ENCODE measurements at regions not wholly inside any gene's neighbourhood (a gene's known extent, or its start where the extent isn't known, plus 50 kb on each side); places are given as distances from the start of the nearest gene placed in this dataset.

DNA sequence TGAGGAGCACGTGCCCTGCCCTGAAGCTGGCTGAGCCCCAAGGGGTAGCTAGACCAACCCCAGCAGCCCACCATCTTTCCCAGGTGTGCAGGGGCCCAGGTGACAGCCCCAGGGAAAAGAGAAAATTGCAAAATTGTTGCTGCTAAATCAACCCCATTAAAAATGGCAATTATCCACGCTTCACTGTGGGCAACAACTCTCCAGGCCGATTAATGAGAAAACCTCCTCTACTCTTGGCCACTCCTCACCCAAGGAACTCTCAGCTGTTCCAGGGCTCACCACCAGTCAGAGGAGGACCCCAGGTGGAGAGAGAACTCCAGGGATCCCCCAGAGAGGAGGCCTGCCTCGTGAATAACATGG is 516.1 kb upstream of the MGMT start:
- Histone ChIP-seq H3K27me3 (ENCODE audit: control insufficient read depth in 3 of 3, insufficient read depth in 3 of 3, low read depth in 1 of 3, low read length in 3 of 3) (no peaks in the 10 kb centered on the region), H3K18ac (ENCODE audit: low read length) (peak overlapping the region; percentile 6), H4K91ac (ENCODE audit: low read depth, low read length, poor library complexity) (no peak overlapping the region), H3K23ac (ENCODE audit: low read depth, low read length, poor library complexity) (no peak overlapping the region), H3K36me3 (replicated peaks in 1 of 2; ENCODE audit: control insufficient read depth in 2 of 2, insufficient read depth in 2 of 2, low read length in 2 of 2) (no peaks in the 10 kb centered on the region), H3K4me1 (ENCODE audit: control insufficient read depth in 2 of 2, insufficient read depth in 1 of 2, low read depth in 1 of 2, low read length in 2 of 2) (peaks cover 0 to 2% of the 10 kb centered on the region in 2 donors), H2BK120ac (ENCODE audit: low read depth, low read length) (no peak overlapping the region), H2AK5ac (ENCODE audit: low read depth, low read length) (no peak overlapping the region), H2BK5ac (ENCODE audit: low read length) (no peak overlapping the region), H3K9me3 (replicated peaks in 1 of 2; ENCODE audit: control insufficient read depth in 2 of 2, insufficient read depth in 1 of 2, low read depth in 1 of 2, low read length in 2 of 2) (no peaks in the 10 kb centered on the region), H3K9ac (ENCODE audit: low read depth, low read length, poor library complexity) (no peak overlapping the region), H3K79me1 (ENCODE audit: low read depth, low read length) (no peaks in the 10 kb centered on the region), H4K8ac (ENCODE audit: low read depth, low read length) (no peak overlapping the region), H3K4me3 (ENCODE audit: low read length in 2 of 2) (no peak overlapping the region), H3K4me2 (ENCODE audit: insufficient read depth, low read length, poor library complexity, severe bottlenecking) (no peak overlapping the region), H2BK15ac (ENCODE audit: low read length) (no peak overlapping the region), H3K27ac (replicated peaks; ENCODE audit: low read length) (no peak overlapping the region), H2AFZ (ENCODE audit: low read length) (no peak overlapping the region), H3K4ac (ENCODE audit: low read length) (no peak overlapping the region), H2BK12ac (ENCODE audit: low read length) (no peak overlapping the region), H3K14ac (ENCODE audit: low read length) (no peak overlapping the region)
- WGBS, 2 donors (ENCODE audit: extremely low coverage in 2 of 2, insufficient read length in 2 of 2, insufficient replicate concordance in 1 of 2): no CpG with 5 or more reads among the region's 4 CpGs
- DNase-seq (ENCODE audit: low spot score): no peak

- no peak overlapping the region for H3K4me2 ChIP-seq (ENCODE audit: insufficient read depth, low read length, poor library complexity, severe bottlenecking)
- no peak overlapping the region for H2BK5ac ChIP-seq (ENCODE audit: low read length)
- H3K27ac ChIP-seq (replicated peaks; ENCODE audit: low read length): no peak overlapping the region
- H2AFZ ChIP-seq (ENCODE audit: low read length): no peak overlapping the region
- no peak overlapping the region for H4K8ac ChIP-seq (ENCODE audit: low read depth, low read length)
- WGBS, 2 donors (ENCODE audit: extremely low coverage in 2 of 2, insufficient read length in 2 of 2, insufficient replicate concordance in 1 of 2): no CpG with 5 or more reads among the region's 8 CpGs
- H3K18ac ChIP-seq (ENCODE audit: low read length): no peak overlapping the region
- no peak overlapping the region for H2BK12ac ChIP-seq (ENCODE audit: low read length)
- H2BK15ac ChIP-seq (ENCODE audit: low read length): no peak overlapping the region
- no peak overlapping the region for H2BK120ac ChIP-seq (ENCODE audit: low read depth, low read length)
- no peak overlapping the region for H3K9ac ChIP-seq (ENCODE audit: low read depth, low read length, poor library complexity)
- no peaks in the 10 kb centered on the region for H3K27me3 ChIP-seq (ENCODE audit: control insufficient read depth in 3 of 3, insufficient read depth in 3 of 3, low read depth in 1 of 3, low read length in 3 of 3)
- no peak overlapping the region for H3K14ac ChIP-seq (ENCODE audit: low read length)
- H2AK5ac ChIP-seq (ENCODE audit: low read depth, low read length): no peak overlapping the region
- no peaks in the 10 kb centered on the region for H3K36me3 ChIP-seq (replicated peaks in 1 of 2; ENCODE audit: control insufficient read depth in 2 of 2, insufficient read depth in 2 of 2, low read length in 2 of 2)
- no peaks in the 10 kb centered on the region for H3K9me3 ChIP-seq (replicated peaks in 1 of 2; ENCODE audit: control insufficient read depth in 2 of 2, insufficient read depth in 1 of 2, low read depth in 1 of 2, low read length in 2 of 2)
- no peak overlapping the region for H3K23ac ChIP-seq (ENCODE audit: low read depth, low read length, poor library complexity)
- H3K4me1 ChIP-seq (ENCODE audit: control insufficient read depth in 2 of 2, insufficient read depth in 1 of 2, low read depth in 1 of 2, low read length in 2 of 2): peaks cover 0 to 2% of the 10 kb centered on the region in 2 donors
- no peaks in the 10 kb centered on the region for H3K79me1 ChIP-seq (ENCODE audit: low read depth, low read length)
- no peak overlapping the region for H3K4ac ChIP-seq (ENCODE audit: low read length)
- DNase-seq (ENCODE audit: low spot score): no peak
- no peak overlapping the region for H4K91ac ChIP-seq (ENCODE audit: low read depth, low read length, poor library complexity)
- H3K4me3 ChIP-seq (ENCODE audit: low read length in 2 of 2): no peak overlapping the region
Observed at GRCh38 chr10:128952856-128953255, 514.2 kb upstream of the MGMT start.

GRCh38 chr10:128956149-128956548 is 510.9 kb upstream of the MGMT start:
- no CpG with 5 or more reads among the region's 1 CpG for WGBS, 2 donors (ENCODE audit: extremely low coverage in 2 of 2, insufficient read length in 2 of 2, insufficient replicate concordance in 1 of 2)
- no peaks in the 10 kb centered on the region for H3K36me3 ChIP-seq (replicated peaks in 1 of 2; ENCODE audit: control insufficient read depth in 2 of 2, insufficient read depth in 2 of 2, low read length in 2 of 2)
- H2AK5ac ChIP-seq (ENCODE audit: low read depth, low read length): no peak overlapping the region
- no peak overlapping the region for H3K4ac ChIP-seq (ENCODE audit: low read length)
- no peaks in the 10 kb centered on the region for H3K27me3 ChIP-seq (ENCODE audit: control insufficient read depth in 3 of 3, insufficient read depth in 3 of 3, low read depth in 1 of 3, low read length in 3 of 3)
- DNase-seq (ENCODE audit: low spot score): no peak
- H3K23ac ChIP-seq (ENCODE audit: low read depth, low read length, poor library complexity): no peak overlapping the region
- H3K27ac ChIP-seq (replicated peaks; ENCODE audit: low read length): no peak overlapping the region
- no peaks in the 10 kb centered on the region for H3K79me1 ChIP-seq (ENCODE audit: low read depth, low read length)
- no peak overlapping the region for H2BK15ac ChIP-seq (ENCODE audit: low read length)
- H3K4me2 ChIP-seq (ENCODE audit: insufficient read depth, low read length, poor library complexity, severe bottlenecking): no peak overlapping the region
- H4K91ac ChIP-seq (ENCODE audit: low read depth, low read length, poor library complexity): no peak overlapping the region
- peaks cover 0 to 2% of the 10 kb centered on the region in 2 donors for H3K4me1 ChIP-seq (ENCODE audit: control insufficient read depth in 2 of 2, insufficient read depth in 1 of 2, low read depth in 1 of 2, low read length in 2 of 2)
- no peak overlapping the region for H2BK120ac ChIP-seq (ENCODE audit: low read depth, low read length)
- H3K9ac ChIP-seq (ENCODE audit: low read depth, low read length, poor library complexity): no peak overlapping the region
- no peak overlapping the region for H4K8ac ChIP-seq (ENCODE audit: low read depth, low read length)
- H2BK5ac ChIP-seq (ENCODE audit: low read length): no peak overlapping the region
- H2BK12ac ChIP-seq (ENCODE audit: low read length): no peak overlapping the region
- H3K9me3 ChIP-seq (replicated peaks in 1 of 2; ENCODE audit: control insufficient read depth in 2 of 2, insufficient read depth in 1 of 2, low read depth in 1 of 2, low read length in 2 of 2): no peaks in the 10 kb centered on the region
- no peak overlapping the region for H3K18ac ChIP-seq (ENCODE audit: low read length)
- H3K4me3 ChIP-seq (ENCODE audit: low read length in 2 of 2): no peak overlapping the region
- H2AFZ ChIP-seq (ENCODE audit: low read length): no peak overlapping the region
- no peak overlapping the region for H3K14ac ChIP-seq (ENCODE audit: low read length)

- Histone ChIP-seq H3K79me1 (ENCODE audit: low read depth, low read length) (no peaks in the 10 kb centered on the region), H4K91ac (ENCODE audit: low read depth, low read length, poor library complexity) (no peak overlapping the region), H3K18ac (ENCODE audit: low read length) (no peak overlapping the region), H2BK12ac (ENCODE audit: low read length) (no peak overlapping the region), H3K36me3 (replicated peaks in 1 of 2; ENCODE audit: control insufficient read depth in 2 of 2, insufficient read depth in 2 of 2, low read length in 2 of 2) (no peaks in the 10 kb centered on the region), H2BK15ac (ENCODE audit: low read length) (no peak overlapping the region), H3K4ac (ENCODE audit: low read length) (no peak overlapping the region), H3K9ac (ENCODE audit: low read depth, low read length, poor library complexity) (no peak overlapping the region), H3K4me2 (ENCODE audit: insufficient read depth, low read length, poor library complexity, severe bottlenecking) (no peak overlapping the region), H3K14ac (ENCODE audit: low read length) (no peak overlapping the region), H3K4me3 (ENCODE audit: low read length in 2 of 2) (no peak overlapping the region), H3K27me3 (ENCODE audit: control insufficient read depth in 3 of 3, insufficient read depth in 3 of 3, low read depth in 1 of 3, low read length in 3 of 3) (no peaks in the 10 kb centered on the region), H3K27ac (replicated peaks; ENCODE audit: low read length) (no peak overlapping the region), H2AFZ (ENCODE audit: low read length) (no peak overlapping the region), H3K9me3 (replicated peaks in 1 of 2; ENCODE audit: control insufficient read depth in 2 of 2, insufficient read depth in 1 of 2, low read depth in 1 of 2, low read length in 2 of 2) (no peaks in the 10 kb centered on the region), H3K4me1 (ENCODE audit: control insufficient read depth in 2 of 2, insufficient read depth in 1 of 2, low read depth in 1 of 2, low read length in 2 of 2) (peaks cover 0 to under 1% of the 10 kb centered on the region in 2 donors), H2BK5ac (ENCODE audit: low read length) (no peak overlapping the region), H2BK120ac (ENCODE audit: low read depth, low read length) (no peak overlapping the region), H4K8ac (ENCODE audit: low read depth, low read length) (no peak overlapping the region), H3K23ac (ENCODE audit: low read depth, low read length, poor library complexity) (no peak overlapping the region), H2AK5ac (ENCODE audit: low read depth, low read length) (no peak overlapping the region)
- WGBS, 2 donors (ENCODE audit: extremely low coverage in 2 of 2, insufficient read length in 2 of 2, insufficient replicate concordance in 1 of 2): no CpG with 5 or more reads among the region's 4 CpGs
- no peak for DNase-seq (ENCODE audit: low spot score)
Observed at GRCh38 chr10:128957221-128957620, 509.8 kb upstream of the MGMT start.

Data from neuronal stem cell (in vitro differentiated cells).